H9 (cell line): ENCODE measurements at regions not wholly inside any gene's neighbourhood (a gene's known extent, or its start where the extent isn't known, plus 50 kb on each side); places are given as distances from the start of the nearest gene placed in this dataset.

Source experiments
- DNase-seq: peaks from one replicate; pipeline ENCODE4 v3.0.0-alpha.2; 2017
- H2AFZ ChIP-seq: one replicate; pipeline ENCODE4 v1.6.1; 2013; ENCODE audit warnings: mild to moderate bottlenecking, low read length, control low read depth, moderate library complexity
- H2AK5ac ChIP-seq: 2 replicates; pipeline ENCODE4 v1.6.1; 2013; ENCODE audit warnings: low read length, control low read depth, mixed read lengths; ENCODE audit not compliant: insufficient read length
- H2BK120ac ChIP-seq: one replicate; pipeline ENCODE4 v1.6.1; 2013; ENCODE audit warnings: low read depth, mild to moderate bottlenecking, low read length, control low read depth, inconsistent platforms; ENCODE audit not compliant: poor library complexity, severe bottlenecking
- H2BK12ac ChIP-seq: 2 replicates; pipeline ENCODE4 v1.6.1; 2013; ENCODE audit warnings: low read length, control low read depth, mixed read lengths, low read depth; ENCODE audit not compliant: insufficient read length
- H2BK15ac ChIP-seq: 2 replicates; pipeline ENCODE4 v1.6.1; 2013; ENCODE audit warnings: low read depth, low read length, control low read depth
- H2BK20ac ChIP-seq: one replicate; pipeline ENCODE4 v1.6.1; 2013; ENCODE audit warnings: low read depth, mild to moderate bottlenecking, low read length, control low read depth, inconsistent platforms; ENCODE audit not compliant: poor library complexity, severe bottlenecking
- H2BK5ac ChIP-seq: 2 replicates; pipeline ENCODE4 v1.6.1; 2013; ENCODE audit warnings: low read length, control low read depth, mixed read lengths; ENCODE audit not compliant: insufficient read length
- H3K14ac ChIP-seq: 2 replicates; pipeline ENCODE4 v1.6.1; 2013; ENCODE audit warnings: low read length, control low read depth; ENCODE audit not compliant: insufficient read depth
- H3K18ac ChIP-seq: 2 replicates; pipeline ENCODE4 v1.6.1; 2013; ENCODE audit warnings: low read depth, mild to moderate bottlenecking, mixed read lengths, low read length, control low read depth; ENCODE audit not compliant: insufficient read length
- H3K23ac ChIP-seq: 2 replicates; pipeline ENCODE4 v1.6.1; 2013; ENCODE audit warnings: low read length, control low read depth, mixed read lengths, low read depth; ENCODE audit not compliant: insufficient read length
- H3K23me2 ChIP-seq: 2 replicates; pipeline ENCODE4 v1.6.1; 2013; ENCODE audit warnings: low read depth, mild to moderate bottlenecking, mixed read lengths, low read length, control low read depth; ENCODE audit not compliant: insufficient read length, poor library complexity, severe bottlenecking
- H3K27ac ChIP-seq: 2 replicates; pipeline ENCODE4 v1.5.1; 2013; ENCODE audit warnings: low read length, control low read depth, mixed read lengths, low read depth; ENCODE audit not compliant: insufficient read length
- H3K27me3 ChIP-seq: 2 replicates; pipeline ENCODE4 v1.6.1; 2013; ENCODE audit warnings: low read length, control low read depth, inconsistent platforms; ENCODE audit not compliant: insufficient read depth
- H3K4ac ChIP-seq: 2 replicates; pipeline ENCODE4 v1.6.1; 2013; ENCODE audit warnings: low read depth, mild to moderate bottlenecking, control low read depth, inconsistent platforms, low read length, moderate library complexity
- H3K4me1 ChIP-seq: 2 replicates; pipeline ENCODE4 v1.6.1; 2013; ENCODE audit warnings: low read length, control low read depth, inconsistent platforms; ENCODE audit not compliant: insufficient read depth
- H3K4me2 ChIP-seq: 2 replicates; pipeline ENCODE4 v1.6.1; 2013; ENCODE audit warnings: low read length, control low read depth, mixed read lengths; ENCODE audit not compliant: insufficient read length, insufficient read depth
- H3K56ac ChIP-seq: 2 replicates; pipeline ENCODE4 v1.6.1; 2013; ENCODE audit warnings: low read depth, mild to moderate bottlenecking, mixed read lengths, low read length, control low read depth; ENCODE audit not compliant: insufficient read length
- H3K79me1 ChIP-seq: 2 replicates; pipeline ENCODE4 v1.6.1; 2013; ENCODE audit warnings: low read depth, mild to moderate bottlenecking, moderate library complexity, low read length, control low read depth, inconsistent platforms; ENCODE audit not compliant: insufficient read depth, poor library complexity, severe bottlenecking
- H3K79me2 ChIP-seq: 2 replicates; pipeline ENCODE4 v1.6.1; 2013; ENCODE audit warnings: low read length, control low read depth, inconsistent platforms; ENCODE audit not compliant: insufficient read depth
- H3K9ac ChIP-seq: 2 replicates; pipeline ENCODE4 v1.6.1; 2013; ENCODE audit warnings: low read length, control low read depth, mixed read lengths; ENCODE audit not compliant: insufficient read length; ENCODE audit errors: extremely low read depth
- H3K9me3 ChIP-seq: one replicate; pipeline ENCODE4 v1.6.1; 2013; ENCODE audit warnings: low read depth, low read length, inconsistent platforms; ENCODE audit not compliant: control insufficient read depth
- H3T11ph ChIP-seq: one replicate; pipeline ENCODE4 v1.6.1; 2013; ENCODE audit warnings: mild to moderate bottlenecking, low read length, control low read depth, inconsistent platforms
- H4K20me1 ChIP-seq: one replicate; pipeline ENCODE4 v1.6.1; 2013; ENCODE audit not compliant: control insufficient read depth, insufficient read length, insufficient read depth
- H4K5ac ChIP-seq: 2 replicates; pipeline ENCODE4 v1.6.1; 2013; ENCODE audit warnings: low read depth, mild to moderate bottlenecking, mixed read lengths, low read length, control low read depth; ENCODE audit not compliant: insufficient read length
- H4K8ac ChIP-seq: replicated peaks from 2 replicates; pipeline ENCODE4 v1.6.1; 2013; ENCODE audit warnings: low read length, control low read depth, mixed read lengths, low read depth; ENCODE audit not compliant: insufficient read length
- H4K91ac ChIP-seq: 2 replicates; pipeline ENCODE4 v1.6.1; 2013; ENCODE audit warnings: low read depth, mild to moderate bottlenecking, moderate library complexity, mixed read lengths, low read length, control low read depth; ENCODE audit not compliant: insufficient read length
- H3K27ac Mint-ChIP-seq, 3 experiments: 2 replicates in 2 of 3; 3 replicates in 1 of 3; pipeline ENCODE4 v1.8.0; 2020 to 2021; ENCODE audit warnings: mixed read lengths in 3 of 3, mild to moderate bottlenecking in 1 of 3, moderate library complexity in 1 of 3
- H3K27me3 Mint-ChIP-seq: 2 replicates; pipeline ENCODE4 v1.8.0; 2021; ENCODE audit warnings: low read depth, mild to moderate bottlenecking, moderate library complexity, mixed read lengths
- H3K36me3 Mint-ChIP-seq, 3 experiments: 2 replicates in 2 of 3; 3 replicates in 1 of 3; pipeline ENCODE4 v1.8.0; 2020 to 2021; ENCODE audit warnings: low read depth in 3 of 3, mixed read lengths in 3 of 3; ENCODE audit not compliant: insufficient read depth in 1 of 3
- H3K4me1 Mint-ChIP-seq, 2 experiments: 2 replicates each; pipeline ENCODE4 v1.8.0; 2020; ENCODE audit warnings: mixed read lengths in 2 of 2
- H3K4me3 Mint-ChIP-seq, 2 experiments: 2 replicates in 1 of 2; 3 replicates in 1 of 2; pipeline ENCODE4 v1.8.0; 2020 to 2021; ENCODE audit warnings: mild to moderate bottlenecking in 2 of 2, mixed read lengths in 2 of 2, moderate library complexity in 1 of 2
- H3K9me3 Mint-ChIP-seq, 2 experiments: 2 replicates in 1 of 2; 3 replicates in 1 of 2; pipeline ENCODE4 v1.8.0; 2020; ENCODE audit warnings: mild to moderate bottlenecking in 2 of 2, mixed read lengths in 2 of 2, moderate library complexity in 1 of 2
- WGBS: extraction: QIAGEN DNeasy Blood & Tissue Kit; methylation state at CpG from one replicate; pipeline ENCODE4 v1.1.7; 2013; ENCODE audit warnings: missing lambda C conversion rate, low lambda C conversion rate, mixed read lengths; ENCODE audit not compliant: insufficient read length; ENCODE audit errors: extremely low coverage; 5-methylcytosine and 5-hydroxymethylcytosine counted together
- TF ChIP-seq, protein P1 (sequence below): fragments of 200-600 bp; sonication (generic); conservative IDR thresholded peaks from 3 replicates; pipeline ENCODE4 v1.8.0; 2021; ENCODE audit warnings: antibody characterized with exemption, mild to moderate bottlenecking

DNA sequence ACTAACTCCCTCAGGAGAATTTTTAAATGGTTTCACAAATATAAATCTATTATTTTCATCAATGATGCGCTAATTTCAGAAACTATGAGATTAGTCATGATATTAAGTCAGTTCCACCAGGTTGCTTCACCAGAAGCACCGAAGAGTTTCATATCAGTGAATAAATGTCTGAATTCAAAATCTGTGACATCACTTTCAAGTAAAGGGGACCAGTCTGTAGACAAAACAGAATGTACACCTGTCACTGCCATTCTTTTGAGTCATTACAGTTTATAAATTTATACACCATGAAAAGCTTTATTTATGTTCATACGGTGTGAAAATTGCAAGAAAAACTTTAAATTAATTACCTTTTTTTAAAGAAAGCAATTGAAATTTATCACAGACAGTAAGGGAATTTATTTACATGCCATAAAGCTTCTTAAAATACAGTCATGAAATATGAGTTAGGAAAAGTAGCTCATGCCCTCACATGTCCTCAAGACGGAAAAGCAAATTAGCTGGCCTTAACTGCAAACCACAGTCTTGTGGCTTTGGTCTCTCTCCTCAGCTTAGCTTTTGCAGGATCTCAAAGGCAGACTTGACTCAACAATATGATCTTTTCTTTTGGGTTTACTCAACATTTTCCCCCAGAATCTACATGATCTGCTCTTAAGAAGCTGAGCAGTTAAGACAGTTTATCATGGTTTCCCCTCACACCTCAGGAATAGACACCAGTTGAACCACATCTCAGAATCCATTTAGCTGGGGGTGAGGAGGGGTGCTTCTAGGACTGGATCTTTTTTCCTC is 177.7 kb upstream of the MCHR2 start:
- no peak overlapping the region for H4K5ac ChIP-seq
- no peak overlapping the region for H3K56ac ChIP-seq
- H3T11ph ChIP-seq = no peak overlapping the region
- H3K36me3 Mint-ChIP-seq = no peaks in the 10 kb centered on the region
- no peak overlapping the region for H2AK5ac ChIP-seq
- H3K27ac ChIP-seq = no peak overlapping the region
- no peak overlapping the region for H4K91ac ChIP-seq
- H3K9me3 Mint-ChIP-seq = no peaks in the 10 kb centered on the region; a peak in 1 of 5 replicates
- DNase-seq = no peak
- H2BK120ac ChIP-seq = no peak overlapping the region
- no peak overlapping the region; the same call in 1 of the 2 replicates for H3K14ac ChIP-seq
- H2BK5ac ChIP-seq = no peak overlapping the region
- no peaks in the 10 kb centered on the region for H3K79me2 ChIP-seq
- peaks cover 6% of the 10 kb centered on the region; the same call in 1 of the 2 replicates for H3K27me3 Mint-ChIP-seq
- peaks cover 44 to 47% of the 10 kb centered on the region in 2 experiments for H3K4me1 Mint-ChIP-seq
- H2BK12ac ChIP-seq = no peak overlapping the region
- H3K27ac Mint-ChIP-seq = no peak overlapping the region; a peak in 1 of 7 replicates
- H3K79me1 ChIP-seq = no peaks in the 10 kb centered on the region
- no peak overlapping the region for H4K8ac ChIP-seq
- H3K23ac ChIP-seq = no peak overlapping the region
- no peaks in the 10 kb centered on the region for H3K9me3 ChIP-seq
- H2AFZ ChIP-seq = no peak overlapping the region
- H3K4me3 Mint-ChIP-seq = no peak overlapping the region
- H3K27me3 ChIP-seq = no peaks in the 10 kb centered on the region; the same call in 1 of the 2 replicates
- H2BK20ac ChIP-seq = no peak overlapping the region
- H3K18ac ChIP-seq = no peak overlapping the region
- no peak overlapping the region for H2BK15ac ChIP-seq
- peaks cover 12% of the 10 kb centered on the region; the same call in 1 of the 2 replicates for H3K4me1 ChIP-seq
- H3K4ac ChIP-seq = no peak overlapping the region
- no CpG with 5 or more reads among the region's 4 CpGs for WGBS
- H4K20me1 ChIP-seq = no peaks in the 10 kb centered on the region
- H3K4me2 ChIP-seq = no peak overlapping the region
- TF ChIP-seq, protein P1, sequence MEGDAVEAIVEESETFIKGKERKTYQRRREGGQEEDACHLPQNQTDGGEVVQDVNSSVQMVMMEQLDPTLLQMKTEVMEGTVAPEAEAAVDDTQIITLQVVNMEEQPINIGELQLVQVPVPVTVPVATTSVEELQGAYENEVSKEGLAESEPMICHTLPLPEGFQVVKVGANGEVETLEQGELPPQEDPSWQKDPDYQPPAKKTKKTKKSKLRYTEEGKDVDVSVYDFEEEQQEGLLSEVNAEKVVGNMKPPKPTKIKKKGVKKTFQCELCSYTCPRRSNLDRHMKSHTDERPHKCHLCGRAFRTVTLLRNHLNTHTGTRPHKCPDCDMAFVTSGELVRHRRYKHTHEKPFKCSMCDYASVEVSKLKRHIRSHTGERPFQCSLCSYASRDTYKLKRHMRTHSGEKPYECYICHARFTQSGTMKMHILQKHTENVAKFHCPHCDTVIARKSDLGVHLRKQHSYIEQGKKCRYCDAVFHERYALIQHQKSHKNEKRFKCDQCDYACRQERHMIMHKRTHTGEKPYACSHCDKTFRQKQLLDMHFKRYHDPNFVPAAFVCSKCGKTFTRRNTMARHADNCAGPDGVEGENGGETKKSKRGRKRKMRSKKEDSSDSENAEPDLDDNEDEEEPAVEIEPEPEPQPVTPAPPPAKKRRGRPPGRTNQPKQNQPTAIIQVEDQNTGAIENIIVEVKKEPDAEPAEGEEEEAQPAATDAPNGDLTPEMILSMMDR = no peak
- H3K9ac ChIP-seq = no peak overlapping the region
- H3K23me2 ChIP-seq = no peaks in the 10 kb centered on the region
